Right lobe of liver (tissue), 4 donors: ENCODE measurements at regions not wholly inside any gene's neighbourhood (a gene's known extent, or its start where the extent isn't known, plus 50 kb on each side); places are given as distances from the start of the nearest gene placed in this dataset.

Source experiments
- POLR2A ChIP-seq: fragments of 450-650 bp; IDR thresholded peaks from one replicate; pipeline ENCODE4 v1.6.1; 2017; ENCODE audit warnings: antibody characterized with exemption, mild to moderate bottlenecking
- TF ChIP-seq, protein P1 (sequence below), 4 donors: fragments of 200-600 bp in 3 of 4; fragments of 450-650 bp in 1 of 4; IDR thresholded peaks; one replicate each; pipeline versions ENCODE4 v1.5.1 to v1.8.0; 2016 to 2022; ENCODE audit warnings: antibody characterized with exemption in 4 of 4, mild to moderate bottlenecking in 2 of 4
- donor health status: DM: no; HTN: no; CAD: no.
- donor health status: DM: no; HTN: no; CAD: no.
- donor health status: DM: no; HTN: yes; CAD: no.

DNA sequence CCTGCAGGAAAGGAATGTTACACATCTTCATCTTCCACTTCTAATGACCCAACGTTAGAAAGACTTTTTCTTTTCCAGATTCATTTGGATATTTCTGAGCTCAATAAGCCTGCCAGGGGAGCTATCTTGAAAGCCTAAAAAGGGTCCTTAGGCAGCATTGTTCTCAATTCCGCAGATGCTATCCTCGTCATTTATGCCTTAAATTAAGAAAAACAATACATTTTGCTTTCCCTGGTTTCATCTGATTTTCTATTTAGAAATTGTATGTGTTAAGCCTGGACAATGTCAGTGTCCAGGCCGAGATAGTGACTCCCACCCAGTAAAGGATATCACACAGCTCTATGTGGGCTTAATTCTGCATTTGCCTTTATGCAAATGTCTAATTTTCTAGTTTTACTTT is 721.3 kb downstream of the DIAPH3 start:
- TF ChIP-seq, protein P1, sequence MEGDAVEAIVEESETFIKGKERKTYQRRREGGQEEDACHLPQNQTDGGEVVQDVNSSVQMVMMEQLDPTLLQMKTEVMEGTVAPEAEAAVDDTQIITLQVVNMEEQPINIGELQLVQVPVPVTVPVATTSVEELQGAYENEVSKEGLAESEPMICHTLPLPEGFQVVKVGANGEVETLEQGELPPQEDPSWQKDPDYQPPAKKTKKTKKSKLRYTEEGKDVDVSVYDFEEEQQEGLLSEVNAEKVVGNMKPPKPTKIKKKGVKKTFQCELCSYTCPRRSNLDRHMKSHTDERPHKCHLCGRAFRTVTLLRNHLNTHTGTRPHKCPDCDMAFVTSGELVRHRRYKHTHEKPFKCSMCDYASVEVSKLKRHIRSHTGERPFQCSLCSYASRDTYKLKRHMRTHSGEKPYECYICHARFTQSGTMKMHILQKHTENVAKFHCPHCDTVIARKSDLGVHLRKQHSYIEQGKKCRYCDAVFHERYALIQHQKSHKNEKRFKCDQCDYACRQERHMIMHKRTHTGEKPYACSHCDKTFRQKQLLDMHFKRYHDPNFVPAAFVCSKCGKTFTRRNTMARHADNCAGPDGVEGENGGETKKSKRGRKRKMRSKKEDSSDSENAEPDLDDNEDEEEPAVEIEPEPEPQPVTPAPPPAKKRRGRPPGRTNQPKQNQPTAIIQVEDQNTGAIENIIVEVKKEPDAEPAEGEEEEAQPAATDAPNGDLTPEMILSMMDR (IDR thresholded peaks at IDR 0.05): no peak
- TF ChIP-seq POLR2A: no peak
